Progenitor cell of endocrine pancreas (in vitro differentiated cells): ENCODE measurements at regions not wholly inside any gene's neighbourhood (a gene's known extent, or its start where the extent isn't known, plus 50 kb on each side); places are given as distances from the start of the nearest gene placed in this dataset.

Experiments used
- DNase-seq: peaks from one replicate; pipeline ENCODE4 v3.0.0; 2021; ENCODE audit warnings: low spot score; ENCODE audit not compliant: unreplicated experiment
- H3K27ac Mint-ChIP-seq: 2 replicates; pipeline ENCODE4 v1.8.0; 2021; ENCODE audit warnings: mild to moderate bottlenecking, moderate library complexity, mixed read lengths
- H3K27me3 Mint-ChIP-seq: 2 replicates; pipeline ENCODE4 v1.8.0; 2021; ENCODE audit warnings: mixed read lengths
- H3K36me3 Mint-ChIP-seq: 2 replicates; pipeline ENCODE4 v1.8.0; 2022; ENCODE audit warnings: mixed read lengths; ENCODE audit not compliant: insufficient read depth
- H3K4me1 Mint-ChIP-seq: 2 replicates; pipeline ENCODE4 v1.8.0; 2021; ENCODE audit warnings: low read depth, mixed read lengths
- H3K4me3 Mint-ChIP-seq: 2 replicates; pipeline ENCODE4 v1.8.0; 2021; ENCODE audit warnings: low read depth, mild to moderate bottlenecking, moderate library complexity, mixed read lengths
- H3K9me3 Mint-ChIP-seq: 2 replicates; pipeline ENCODE4 v1.8.0; 2021; ENCODE audit warnings: low read depth, mixed read lengths
- CTCF ChIP-seq: fragments of 200-600 bp; sonication (generic); IDR thresholded peaks from one replicate; pipeline ENCODE4 v1.5.0; 2021; ENCODE audit warnings: antibody characterized with exemption, mild to moderate bottlenecking; ENCODE audit not compliant: unreplicated experiment

GRCh38 chr9:38299856-38300255 is 92.6 kb upstream of the ALDH1B1 start:
- Mint-ChIP-seq H3K27ac (no peak overlapping the region), H3K4me1 (peaks cover 25% of the 10 kb centered on the region), H3K9me3 (no peaks in the 10 kb centered on the region), H3K4me3 (no peak overlapping the region), H3K36me3 (no peaks in the 10 kb centered on the region), H3K27me3 (peaks cover 11% of the 10 kb centered on the region)
- no peak for TF ChIP-seq CTCF
- no peak for DNase-seq

- Mint-ChIP-seq H3K4me1 (peaks cover 25% of the 10 kb centered on the region), H3K9me3 (no peaks in the 10 kb centered on the region), H3K36me3 (no peaks in the 10 kb centered on the region), H3K27me3 (peaks cover 11% of the 10 kb centered on the region), H3K27ac (no peak overlapping the region), H3K4me3 (no peak overlapping the region)
- TF ChIP-seq CTCF: no peak
- no peak for DNase-seq
Observed at GRCh38 chr9:38298904-38299303, 93.6 kb upstream of the ALDH1B1 start.

- H3K27me3 Mint-ChIP-seq: peaks cover 13% of the 10 kb centered on the region
Observed at GRCh38 chr9:38298503-38298902, 94.0 kb upstream of the ALDH1B1 start.

GRCh38 chr9:38296807-38297206 is 95.7 kb upstream of the ALDH1B1 start:
- no peaks in the 10 kb centered on the region for H3K36me3 Mint-ChIP-seq
- no peak for TF ChIP-seq CTCF
- H3K27ac Mint-ChIP-seq: no peak overlapping the region
- H3K4me3 Mint-ChIP-seq: no peak overlapping the region
- H3K9me3 Mint-ChIP-seq: no peaks in the 10 kb centered on the region
- no peak for DNase-seq
- peaks cover 34% of the 10 kb centered on the region for H3K4me1 Mint-ChIP-seq
- H3K27me3 Mint-ChIP-seq: peaks cover 13% of the 10 kb centered on the region

More at GRCh38 chr9:38298503-38298902, 94.0 kb upstream of the ALDH1B1 start:
- H3K4me1 Mint-ChIP-seq: peaks cover 25% of the 10 kb centered on the region
- no peaks in the 10 kb centered on the region for H3K9me3 Mint-ChIP-seq
- TF ChIP-seq CTCF: no peak
- DNase-seq: no peak
- no peaks in the 10 kb centered on the region for H3K36me3 Mint-ChIP-seq
- H3K27ac Mint-ChIP-seq: no peak overlapping the region
- H3K4me3 Mint-ChIP-seq: no peak overlapping the region

GRCh38 chr9:38295764-38296163 is 96.7 kb upstream of the ALDH1B1 start:
- no peak for TF ChIP-seq CTCF
- no peaks in the 10 kb centered on the region for H3K36me3 Mint-ChIP-seq
- H3K27ac Mint-ChIP-seq: no peak overlapping the region
- peaks cover 34% of the 10 kb centered on the region for H3K4me1 Mint-ChIP-seq
- H3K9me3 Mint-ChIP-seq: no peaks in the 10 kb centered on the region
- no peak for DNase-seq
- no peak overlapping the region for H3K4me3 Mint-ChIP-seq
- peaks cover 13% of the 10 kb centered on the region for H3K27me3 Mint-ChIP-seq
